HEK293T (cell line): ENCODE measurements at regions not wholly inside any gene's neighbourhood (a gene's known extent, or its start where the extent isn't known, plus 50 kb on each side); places are given as distances from the start of the nearest gene placed in this dataset.

Source experiments
- BHLHE40 ChIP-seq: fragments of 450-650 bp; IDR thresholded peaks from 2 replicates; pipeline ENCODE4 v1.6.1; 2016; ENCODE audit warnings: mild to moderate bottlenecking, moderate library complexity, borderline replicate concordance
- ELF4 ChIP-seq: fragments of 450-650 bp; IDR thresholded peaks from 2 replicates; pipeline ENCODE4 v1.6.1; 2017; ENCODE audit warnings: antibody characterized with exemption
- FOXA1 ChIP-seq: fragments of 450-650 bp; IDR thresholded peaks from 2 replicates; pipeline ENCODE4 v1.6.1; 2016; ENCODE audit warnings: mild to moderate bottlenecking
- FOXM1 ChIP-seq: fragments of 450-650 bp; IDR thresholded peaks from 2 replicates; pipeline ENCODE4 v1.6.1; 2017; ENCODE audit warnings: mild to moderate bottlenecking, borderline replicate concordance
- HDGF ChIP-seq: fragments of 450-650 bp; IDR thresholded peaks from 2 replicates; pipeline ENCODE4 v1.6.1; 2017; ENCODE audit warnings: antibody characterized with exemption, borderline replicate concordance
- LEF1 ChIP-seq: fragments of 450-650 bp; IDR thresholded peaks from 2 replicates; pipeline ENCODE4 v1.6.1; 2017; ENCODE audit warnings: mild to moderate bottlenecking, borderline replicate concordance
- NFRKB ChIP-seq: fragments of 450-650 bp; IDR thresholded peaks from 2 replicates; pipeline ENCODE4 v1.6.1; 2016; ENCODE audit warnings: mild to moderate bottlenecking, moderate library complexity
- TARDBP ChIP-seq: fragments of 450-650 bp; IDR thresholded peaks from 2 replicates; pipeline ENCODE4 v1.6.1; 2016
- ZNF384 ChIP-seq: fragments of 450-650 bp; IDR thresholded peaks from 2 replicates; pipeline ENCODE4 v1.6.1; 2016
- TF ChIP-seq, protein P1 (sequence below): fragments of 450-650 bp; IDR thresholded peaks from 2 replicates; pipeline ENCODE4 v1.6.1; 2016

DNA sequence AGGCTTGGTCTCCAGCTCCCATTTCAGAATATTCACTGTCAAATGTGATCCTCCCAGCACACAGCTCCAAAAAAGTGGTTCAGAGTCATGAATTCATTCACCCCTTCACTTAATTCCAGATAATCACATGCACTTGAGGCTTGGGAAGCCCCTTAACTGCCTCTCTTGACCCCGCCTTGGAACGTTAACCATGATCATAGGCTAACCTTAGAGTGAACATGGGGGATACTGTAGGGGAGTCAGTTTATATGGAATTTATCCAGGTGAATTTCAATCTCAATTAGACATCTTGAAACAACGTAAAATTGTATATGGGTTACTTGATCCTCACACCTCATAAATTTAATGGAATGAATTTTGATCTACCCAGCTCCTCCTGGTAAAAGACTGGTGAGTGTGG lies 346.8 kb upstream of the ARID1B start:
- TF ChIP-seq LEF1 = no peak
- TF ChIP-seq TARDBP = no peak
- no peak for TF ChIP-seq NFRKB
- TF ChIP-seq ELF4 = no peak
- no peak for TF ChIP-seq FOXA1
- no peak for TF ChIP-seq BHLHE40
- no peak for TF ChIP-seq FOXM1
- TF ChIP-seq, protein P1, sequence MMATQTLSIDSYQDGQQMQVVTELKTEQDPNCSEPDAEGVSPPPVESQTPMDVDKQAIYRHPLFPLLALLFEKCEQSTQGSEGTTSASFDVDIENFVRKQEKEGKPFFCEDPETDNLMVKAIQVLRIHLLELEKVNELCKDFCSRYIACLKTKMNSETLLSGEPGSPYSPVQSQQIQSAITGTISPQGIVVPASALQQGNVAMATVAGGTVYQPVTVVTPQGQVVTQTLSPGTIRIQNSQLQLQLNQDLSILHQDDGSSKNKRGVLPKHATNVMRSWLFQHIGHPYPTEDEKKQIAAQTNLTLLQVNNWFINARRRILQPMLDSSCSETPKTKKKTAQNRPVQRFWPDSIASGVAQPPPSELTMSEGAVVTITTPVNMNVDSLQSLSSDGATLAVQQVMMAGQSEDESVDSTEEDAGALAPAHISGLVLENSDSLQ = no peak
- TF ChIP-seq HDGF = no peak
- TF ChIP-seq ZNF384 = no peak
